Osteocyte (in vitro differentiated cells): ENCODE measurements at regions not wholly inside any gene's neighbourhood (a gene's known extent, or its start where the extent isn't known, plus 50 kb on each side); places are given as distances from the start of the nearest gene placed in this dataset.

Experiments
- DNase-seq: peaks from one replicate; pipeline ENCODE4 v3.0.0; 2021; ENCODE audit warnings: mixed read lengths; ENCODE audit not compliant: unreplicated experiment; ENCODE audit errors: extremely low spot score
- H3K27ac Mint-ChIP-seq: one replicate; pipeline ENCODE4 v1.8.0; 2021; ENCODE audit warnings: mild to moderate bottlenecking, mixed read lengths; ENCODE audit not compliant: unreplicated experiment
- H3K27me3 Mint-ChIP-seq: one replicate; pipeline ENCODE4 v1.8.0; 2021; ENCODE audit warnings: mixed read lengths; ENCODE audit not compliant: unreplicated experiment
- H3K36me3 Mint-ChIP-seq: one replicate; pipeline ENCODE4 v1.8.0; 2021; ENCODE audit warnings: mixed read lengths; ENCODE audit not compliant: unreplicated experiment
- H3K4me1 Mint-ChIP-seq: one replicate; pipeline ENCODE4 v1.8.0; 2021; ENCODE audit warnings: mixed read lengths; ENCODE audit not compliant: unreplicated experiment
- H3K4me3 Mint-ChIP-seq: one replicate; pipeline ENCODE4 v1.8.0; 2021; ENCODE audit warnings: mild to moderate bottlenecking, moderate library complexity, mixed read lengths; ENCODE audit not compliant: unreplicated experiment
- H3K9me3 Mint-ChIP-seq: one replicate; pipeline ENCODE4 v1.8.0; 2021; ENCODE audit warnings: mixed read lengths; ENCODE audit not compliant: unreplicated experiment
- CTCF ChIP-seq: fragments of 200-600 bp; sonication (generic); IDR thresholded peaks from 2 replicates; pipeline ENCODE4 v1.5.0; 2021; ENCODE audit warnings: antibody characterized with exemption, mild to moderate bottlenecking, moderate library complexity

GRCh38 chr19:27657271-27658051, 1555.5 kb downstream of the UQCRFS1 start:
- DNase-seq, result peak; percentile 40
- no peaks in the 10 kb centered on the region for H3K36me3 Mint-ChIP-seq
- H3K9me3 Mint-ChIP-seq, result peaks cover 71% of the 10 kb centered on the region
- no peak overlapping the region for H3K27ac Mint-ChIP-seq
- no peaks in the 10 kb centered on the region for H3K27me3 Mint-ChIP-seq
- no peak for TF ChIP-seq CTCF
- no peak overlapping the region for H3K4me3 Mint-ChIP-seq
- no peaks in the 10 kb centered on the region for H3K4me1 Mint-ChIP-seq

- no peaks in the 10 kb centered on the region for H3K27me3 Mint-ChIP-seq
- peak; percentile 63 for DNase-seq
- peaks cover 94% of the 10 kb centered on the region for H3K9me3 Mint-ChIP-seq
- no peaks in the 10 kb centered on the region for H3K36me3 Mint-ChIP-seq
- H3K4me3 Mint-ChIP-seq, result no peak overlapping the region
- no peak overlapping the region for H3K27ac Mint-ChIP-seq
- no peaks in the 10 kb centered on the region for H3K4me1 Mint-ChIP-seq
- TF ChIP-seq CTCF, result no peak
Observed at GRCh38 chr19:27654266-27654990, 1558.5 kb downstream of the UQCRFS1 start.

GRCh38 chr19:27652796-27653195, 1560.2 kb downstream of the UQCRFS1 start:
- Mint-ChIP-seq H3K36me3 (no peaks in the 10 kb centered on the region), H3K4me3 (no peak overlapping the region), H3K27ac (no peak overlapping the region), H3K4me1 (no peaks in the 10 kb centered on the region), H3K9me3 (peaks cover 94% of the 10 kb centered on the region), H3K27me3 (no peaks in the 10 kb centered on the region)
- TF ChIP-seq CTCF, result no peak
- no peak for DNase-seq

GRCh38 chr19:27652281-27652680, 1560.7 kb downstream of the UQCRFS1 start:
- TF ChIP-seq CTCF, result no peak
- Mint-ChIP-seq H3K27me3 (no peaks in the 10 kb centered on the region), H3K4me3 (no peak overlapping the region), H3K9me3 (peaks cover 92% of the 10 kb centered on the region), H3K27ac (no peak overlapping the region), H3K36me3 (no peaks in the 10 kb centered on the region), H3K4me1 (no peaks in the 10 kb centered on the region)
- peak; percentile 49 for DNase-seq

- H3K27ac Mint-ChIP-seq, result no peak overlapping the region
- H3K27me3 Mint-ChIP-seq, result no peaks in the 10 kb centered on the region
- no peaks in the 10 kb centered on the region for H3K4me1 Mint-ChIP-seq
- H3K4me3 Mint-ChIP-seq, result no peak overlapping the region
- peaks cover 48% of the 10 kb centered on the region for H3K9me3 Mint-ChIP-seq
- no peak for DNase-seq
- no peak for TF ChIP-seq CTCF
- H3K36me3 Mint-ChIP-seq, result no peaks in the 10 kb centered on the region
Observed at GRCh38 chr19:27647423-27647822, 1565.5 kb downstream of the UQCRFS1 start.
